ENCODE measurements at regions not wholly inside any gene's neighbourhood (a gene's known extent, or its start where the extent isn't known, plus 50 kb on each side); places are given as distances from the start of the nearest gene placed in this dataset.
"Not testable (repeated sequence)": the region's sequence is repeated elsewhere in the genome, so short reads cannot be mapped to it uniquely, and the experiment has no call there.

GRCh38 chr16:86945166-86945900, 367.0 kb downstream of the FOXL1 start:
- no peak for DNase-seq

- DNase-seq, result no peak
Observed at GRCh38 chr16:86946396-86946795, 368.0 kb downstream of the FOXL1 start.

GRCh38 chr16:86946981-86947380, 368.6 kb downstream of the FOXL1 start:
- DNase-seq, result no peak

- no peak for DNase-seq
Observed at GRCh38 chr16:86948046-86948445, 369.1 kb downstream of the C16orf95 start.

- no peak for DNase-seq
Observed at GRCh38 chr16:86949116-86949515, 368.1 kb downstream of the C16orf95 start.

GRCh38 chr16:86949630-86950029, 367.6 kb downstream of the C16orf95 start:
- no peak for DNase-seq

- DNase-seq, result no peak
Observed at GRCh38 chr16:86951041-86951822, 366.0 kb downstream of the C16orf95 start.

GRCh38 chr16:86951831-86952598, 365.2 kb downstream of the C16orf95 start:
- DNase-seq, result peak; percentile 24 to 37

- no peak for DNase-seq
Observed at GRCh38 chr16:86952769-86953168, 364.4 kb downstream of the C16orf95 start.

GRCh38 chr16:86953631-86954391, 363.4 kb downstream of the C16orf95 start:
- DNase-seq, result no peak

- DNase-seq, result no peak
Observed at GRCh38 chr16:86955136-86955855, 361.9 kb downstream of the C16orf95 start.

- peak; percentile 8 to 16 for DNase-seq
Observed at GRCh38 chr16:86956437-86956836, 360.8 kb downstream of the C16orf95 start.

GRCh38 chr16:86957662-86958198, 359.5 kb downstream of the C16orf95 start:
- not testable (repeated sequence) for DNase-seq

- no peak for DNase-seq
Observed at GRCh38 chr16:86958423-86958822, 358.8 kb downstream of the C16orf95 start.

GRCh38 chr16:86959091-86959651, 358.0 kb downstream of the C16orf95 start:
- no peak for DNase-seq

- no peak for DNase-seq
Observed at GRCh38 chr16:86959729-86960128, 357.5 kb downstream of the C16orf95 start.

GRCh38 chr16:86960266-86960665, 356.9 kb downstream of the C16orf95 start:
- no peak for DNase-seq

- DNase-seq, result no peak
Observed at GRCh38 chr16:86961171-86961601, 356.0 kb downstream of the C16orf95 start.

- DNase-seq, result no peak
Observed at GRCh38 chr16:86962259-86962658, 354.9 kb downstream of the C16orf95 start.

GRCh38 chr16:86962913-86963312, 354.3 kb downstream of the C16orf95 start:
- DNase-seq, result no peak
